Right lung (tissue), 2 donors: ENCODE measurements at regions not wholly inside any gene's neighbourhood (a gene's known extent, or its start where the extent isn't known, plus 50 kb on each side); places are given as distances from the start of the nearest gene placed in this dataset.

Source experiments
- DNase-seq, 2 donors: peaks; one replicate each; pipeline ENCODE4 v3.0.0-alpha.2; 2013

- DNase-seq: no peak
These were observed 156.6 kb downstream of the TLR4 start for GRCh38 chr9:117860849-117861248.

- DNase-seq: no peak
These were observed 160.3 kb downstream of the TLR4 start for GRCh38 chr9:117864385-117865057.

GRCh38 chr9:117868594-117868993, 164.4 kb downstream of the TLR4 start:
- DNase-seq: no peak

GRCh38 chr9:117869287-117869686, 165.1 kb downstream of the TLR4 start:
- no peak for DNase-seq

- no peak for DNase-seq
These were observed 165.5 kb downstream of the TLR4 start for GRCh38 chr9:117869712-117870111.

- DNase-seq: no peak
These were observed 169.5 kb downstream of the TLR4 start for GRCh38 chr9:117873664-117874063.

- DNase-seq: no peak
These were observed 171.7 kb downstream of the TLR4 start for GRCh38 chr9:117875886-117876285.

GRCh38 chr9:117882171-117882570, 178.0 kb downstream of the TLR4 start:
- DNase-seq: no peak

- no peak for DNase-seq
These were observed 182.4 kb downstream of the TLR4 start for GRCh38 chr9:117886616-117887015.

- no peak for DNase-seq
These were observed 183.2 kb downstream of the TLR4 start for GRCh38 chr9:117887383-117887782.

- DNase-seq: no peak
These were observed 183.7 kb downstream of the TLR4 start for GRCh38 chr9:117887941-117888340.

GRCh38 chr9:117903453-117903852, 199.2 kb downstream of the TLR4 start:
- DNase-seq: no peak

- DNase-seq: no peak
These were observed 202.6 kb downstream of the TLR4 start for GRCh38 chr9:117906763-117907162.

GRCh38 chr9:117907420-117907819, 203.2 kb downstream of the TLR4 start:
- DNase-seq: no peak

GRCh38 chr9:117916291-117916690, 212.1 kb downstream of the TLR4 start:
- no peak for DNase-seq

GRCh38 chr9:117917873-117918272, 213.7 kb downstream of the TLR4 start:
- DNase-seq: no peak

- DNase-seq: no peak
These were observed 215.3 kb downstream of the TLR4 start for GRCh38 chr9:117919538-117919937.

GRCh38 chr9:117926031-117926658, 221.9 kb downstream of the TLR4 start:
- DNase-seq: no peak

GRCh38 chr9:117927354-117927753, 223.2 kb downstream of the TLR4 start:
- no peak for DNase-seq

- no peak for DNase-seq
These were observed 225.7 kb downstream of the TLR4 start for GRCh38 chr9:117929868-117930267.

GRCh38 chr9:117932585-117932984, 228.4 kb downstream of the TLR4 start:
- no peak for DNase-seq

GRCh38 chr9:117936185-117937130, 232.3 kb downstream of the TLR4 start:
- DNase-seq: no peak

- no peak for DNase-seq
These were observed 233.9 kb downstream of the TLR4 start for GRCh38 chr9:117938086-117938485.
